Stimulated activated memory B cell treated with anti-CD40 and anti-IgM and Interleukin-4, amounts not matched to agents 10 μg/mL and 1 μg/mL and 100 μg/mL, for 72 hours (primary cell): ENCODE measurements at regions not wholly inside any gene's neighbourhood (a gene's known extent, or its start where the extent isn't known, plus 50 kb on each side); places are given as distances from the start of the nearest gene placed in this dataset.
A peak's percentile ranks its signal among the peaks of the same experiment; 100 is the strongest.
"Not testable (repeated sequence)": the region's sequence is repeated elsewhere in the genome, so short reads cannot be mapped to it uniquely, and the experiment has no call there.

Experiments
- ATAC-seq: fragments of 150-1000 bp; cut with Tn5 transposase; 2 replicates; pipeline ENCODE4 v1.10.0; 2021
- H3K27ac Mint-ChIP-seq: one replicate; pipeline ENCODE4 v1.8.0; 2022; ENCODE audit warnings: mild to moderate bottlenecking, mixed read lengths
- H3K27me3 Mint-ChIP-seq: one replicate; pipeline ENCODE4 v1.8.0; 2022; ENCODE audit warnings: mixed read lengths
- H3K36me3 Mint-ChIP-seq: one replicate; pipeline ENCODE4 v1.8.0; 2022; ENCODE audit warnings: mixed read lengths
- H3K4me1 Mint-ChIP-seq: one replicate; pipeline ENCODE4 v1.8.0; 2022; ENCODE audit warnings: mixed read lengths
- H3K4me3 Mint-ChIP-seq: one replicate; pipeline ENCODE4 v1.8.0; 2022; ENCODE audit warnings: mild to moderate bottlenecking, moderate library complexity, mixed read lengths
- H3K9me3 Mint-ChIP-seq: one replicate; pipeline ENCODE4 v1.8.0; 2022; ENCODE audit warnings: mixed read lengths

DNA sequence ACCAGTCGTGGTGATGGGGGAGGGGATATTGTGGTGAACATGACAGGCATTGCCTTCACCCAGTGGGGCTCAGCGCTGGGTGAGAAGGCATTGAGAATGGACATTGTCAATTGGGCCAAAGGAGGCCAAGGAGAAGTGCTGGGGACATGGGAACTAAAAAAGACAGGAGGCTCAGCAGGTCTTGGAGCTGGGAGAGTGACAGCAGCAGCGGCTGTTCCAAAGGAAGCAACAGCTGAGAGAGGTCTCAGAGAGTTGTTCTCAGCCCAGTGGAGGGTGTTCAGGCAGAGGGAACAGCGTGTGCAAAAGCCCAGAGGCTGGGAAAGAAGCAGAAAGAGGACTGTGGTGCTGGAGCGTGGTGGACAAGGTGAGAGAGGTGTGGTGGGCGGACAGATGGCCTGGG lies 56.6 kb upstream of the ASNS start:
- not testable (repeated sequence) for H3K27ac Mint-ChIP-seq, ATAC-seq, H3K36me3 Mint-ChIP-seq, H3K4me1 Mint-ChIP-seq, H3K27me3 Mint-ChIP-seq, H3K9me3 Mint-ChIP-seq
- peak overlapping the region; percentile 63 for H3K4me3 Mint-ChIP-seq

DNA sequence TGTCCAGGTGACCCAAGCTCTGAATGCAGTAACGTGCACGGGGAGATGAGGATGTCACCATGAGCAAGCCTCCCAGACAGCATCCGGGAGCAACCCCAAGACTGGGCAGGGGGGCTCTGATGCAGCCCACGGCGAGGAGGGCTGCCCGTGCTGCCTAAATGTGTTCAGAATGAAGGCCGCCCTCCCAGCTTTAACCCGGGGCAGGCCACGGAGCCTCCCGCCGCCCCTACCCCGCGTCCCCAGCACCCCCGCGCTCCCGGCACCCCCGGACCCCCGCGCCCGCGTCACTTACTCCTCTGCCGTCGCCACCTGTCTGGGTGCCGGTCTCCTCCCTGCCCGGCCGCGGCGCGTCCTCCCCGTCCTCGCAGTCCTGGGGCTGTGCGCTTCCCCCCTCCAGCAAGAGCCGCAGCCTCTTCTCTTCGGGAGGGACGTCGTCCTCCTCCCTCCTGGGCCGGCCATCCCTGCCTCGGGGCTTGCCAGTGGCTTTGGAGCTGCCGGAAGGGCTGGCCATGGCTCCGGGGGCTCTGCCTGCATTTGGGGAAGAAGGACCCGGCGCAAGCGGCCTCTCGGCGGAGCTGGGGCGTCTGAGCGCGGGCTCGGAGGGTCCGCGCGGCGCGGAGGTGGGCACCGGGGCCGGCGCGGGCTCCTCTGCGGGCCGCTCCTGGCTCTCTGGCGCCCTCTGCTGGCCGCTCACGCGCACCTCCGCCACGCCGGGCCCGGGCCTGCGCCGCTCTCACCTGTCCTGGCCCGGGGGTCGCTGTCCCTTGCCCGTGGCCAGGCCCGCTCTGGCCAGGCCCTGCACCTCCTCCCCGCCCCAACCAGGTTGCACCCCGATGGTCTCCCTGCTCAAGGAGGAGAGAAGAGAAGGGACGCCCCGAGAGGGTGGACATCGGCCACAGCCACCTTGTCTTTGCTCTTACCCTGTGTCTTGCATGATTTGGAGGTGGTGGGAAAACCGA lies 55.9 kb upstream of the ASNS start:
- Mint-ChIP-seq H3K4me3 (peak overlapping the region; percentile 63), H3K36me3 (peaks cover 13% of the 10 kb centered on the region)
- not testable (repeated sequence) for ATAC-seq, H3K4me1 Mint-ChIP-seq, H3K27me3 Mint-ChIP-seq, H3K9me3 Mint-ChIP-seq, H3K27ac Mint-ChIP-seq
